ENCODE measurements at regions not wholly inside any gene's neighbourhood (a gene's known extent, or its start where the extent isn't known, plus 50 kb on each side); places are given as distances from the start of the nearest gene placed in this dataset.

DNA sequence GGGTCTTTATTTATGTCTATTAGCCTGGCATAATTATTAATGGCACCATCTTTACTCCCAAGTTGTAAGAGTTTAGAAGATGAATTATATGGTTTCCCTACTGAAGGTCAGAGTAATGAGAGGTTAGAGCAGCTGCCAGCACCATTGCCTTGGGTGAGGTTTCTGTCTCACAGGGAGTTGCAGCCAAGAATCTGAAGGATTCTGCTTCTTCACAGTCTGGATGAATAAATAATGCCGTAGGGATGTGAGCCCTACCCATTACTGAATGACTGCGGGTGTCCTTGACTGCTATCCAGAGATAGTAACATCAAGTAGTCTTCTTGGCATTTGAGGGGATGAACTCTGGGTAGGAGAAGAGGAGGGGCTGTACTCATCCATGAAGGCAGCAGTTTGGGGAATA, 52.8 kb upstream of the SMIM36 start:
- Histone ChIP-seq H3K9ac (no peak overlapping the region), H3K79me2 (ENCODE audit: insufficient read depth) (no peaks in the 10 kb centered on the region), H3K9me3 (no peaks in the 10 kb centered on the region), H3K9me2 (no peaks in the 10 kb centered on the region), H3K36me3 (replicated peaks in 1 of 2; ENCODE audit: control insufficient read depth in 1 of 2, insufficient read depth in 2 of 2, low read length in 1 of 2) (no peaks in the 10 kb centered on the region), H3F3A (replicated peaks; ENCODE audit: insufficient read depth) (no peaks in the 10 kb centered on the region), H2AFZ (ENCODE audit: low read depth) (no peak overlapping the region), H3K4me2 (no peak overlapping the region), H3K4me3 (ENCODE audit: low read depth in 2 of 2, low read length in 1 of 2) (no peak overlapping the region), H3K27me3 (ENCODE audit: insufficient read depth) (0 out of 2 replicates have a peak, but pooled peaks cover 6% of the 10 kb centered on the region), H4K20me1 (ENCODE audit: insufficient read depth) (no peaks in the 10 kb centered on the region), H3K4me1 (ENCODE audit: control insufficient read depth in 1 of 2, insufficient read depth in 2 of 2, low read depth in 1 of 2, low read length in 1 of 2) (peaks cover 0 to 17% of the 10 kb centered on the region in 2 experiments; a peak in 2 of 4 replicates), H3K27ac (ENCODE audit: low read depth in 2 of 2, low read length in 1 of 2) (no peak overlapping the region)
- ChIA-PET POLR2A (no interaction called here), CTCF (interaction anchor here (1.2 kb wide), 1 partner anchor 171 kb away, joined by 4 read pairs; no protein-coding TSS in a partner anchor)
- no peak for DNase-seq
- TF ChIP-seq JUND (IDR thresholded peaks at IDR 0.05) = no peak
- TF ChIP-seq FOXM1 (IDR thresholded peaks at IDR 0.05; ENCODE audit: low read depth) = no peak
- TF ChIP-seq, protein P1, sequence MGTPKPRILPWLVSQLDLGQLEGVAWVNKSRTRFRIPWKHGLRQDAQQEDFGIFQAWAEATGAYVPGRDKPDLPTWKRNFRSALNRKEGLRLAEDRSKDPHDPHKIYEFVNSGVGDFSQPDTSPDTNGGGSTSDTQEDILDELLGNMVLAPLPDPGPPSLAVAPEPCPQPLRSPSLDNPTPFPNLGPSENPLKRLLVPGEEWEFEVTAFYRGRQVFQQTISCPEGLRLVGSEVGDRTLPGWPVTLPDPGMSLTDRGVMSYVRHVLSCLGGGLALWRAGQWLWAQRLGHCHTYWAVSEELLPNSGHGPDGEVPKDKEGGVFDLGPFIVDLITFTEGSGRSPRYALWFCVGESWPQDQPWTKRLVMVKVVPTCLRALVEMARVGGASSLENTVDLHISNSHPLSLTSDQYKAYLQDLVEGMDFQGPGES (IDR thresholded peaks at IDR 0.05; ENCODE audit: low read depth, low read length) = no peak
- TF ChIP-seq, protein P2, sequence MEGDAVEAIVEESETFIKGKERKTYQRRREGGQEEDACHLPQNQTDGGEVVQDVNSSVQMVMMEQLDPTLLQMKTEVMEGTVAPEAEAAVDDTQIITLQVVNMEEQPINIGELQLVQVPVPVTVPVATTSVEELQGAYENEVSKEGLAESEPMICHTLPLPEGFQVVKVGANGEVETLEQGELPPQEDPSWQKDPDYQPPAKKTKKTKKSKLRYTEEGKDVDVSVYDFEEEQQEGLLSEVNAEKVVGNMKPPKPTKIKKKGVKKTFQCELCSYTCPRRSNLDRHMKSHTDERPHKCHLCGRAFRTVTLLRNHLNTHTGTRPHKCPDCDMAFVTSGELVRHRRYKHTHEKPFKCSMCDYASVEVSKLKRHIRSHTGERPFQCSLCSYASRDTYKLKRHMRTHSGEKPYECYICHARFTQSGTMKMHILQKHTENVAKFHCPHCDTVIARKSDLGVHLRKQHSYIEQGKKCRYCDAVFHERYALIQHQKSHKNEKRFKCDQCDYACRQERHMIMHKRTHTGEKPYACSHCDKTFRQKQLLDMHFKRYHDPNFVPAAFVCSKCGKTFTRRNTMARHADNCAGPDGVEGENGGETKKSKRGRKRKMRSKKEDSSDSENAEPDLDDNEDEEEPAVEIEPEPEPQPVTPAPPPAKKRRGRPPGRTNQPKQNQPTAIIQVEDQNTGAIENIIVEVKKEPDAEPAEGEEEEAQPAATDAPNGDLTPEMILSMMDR (IDR thresholded peaks at IDR 0.05) = no peak
- no peak for TF ChIP-seq NRF1 (IDR thresholded peaks at IDR 0.05; ENCODE audit: low read depth, low read length)
- no peak for TF ChIP-seq TCF12 (IDR thresholded peaks at IDR 0.05)
- TF ChIP-seq, protein P3, sequence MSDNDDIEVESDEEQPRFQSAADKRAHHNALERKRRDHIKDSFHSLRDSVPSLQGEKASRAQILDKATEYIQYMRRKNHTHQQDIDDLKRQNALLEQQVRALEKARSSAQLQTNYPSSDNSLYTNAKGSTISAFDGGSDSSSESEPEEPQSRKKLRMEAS (IDR thresholded peaks at IDR 0.05; ENCODE audit: low read depth) = no peak
- TF ChIP-seq, protein P4, sequence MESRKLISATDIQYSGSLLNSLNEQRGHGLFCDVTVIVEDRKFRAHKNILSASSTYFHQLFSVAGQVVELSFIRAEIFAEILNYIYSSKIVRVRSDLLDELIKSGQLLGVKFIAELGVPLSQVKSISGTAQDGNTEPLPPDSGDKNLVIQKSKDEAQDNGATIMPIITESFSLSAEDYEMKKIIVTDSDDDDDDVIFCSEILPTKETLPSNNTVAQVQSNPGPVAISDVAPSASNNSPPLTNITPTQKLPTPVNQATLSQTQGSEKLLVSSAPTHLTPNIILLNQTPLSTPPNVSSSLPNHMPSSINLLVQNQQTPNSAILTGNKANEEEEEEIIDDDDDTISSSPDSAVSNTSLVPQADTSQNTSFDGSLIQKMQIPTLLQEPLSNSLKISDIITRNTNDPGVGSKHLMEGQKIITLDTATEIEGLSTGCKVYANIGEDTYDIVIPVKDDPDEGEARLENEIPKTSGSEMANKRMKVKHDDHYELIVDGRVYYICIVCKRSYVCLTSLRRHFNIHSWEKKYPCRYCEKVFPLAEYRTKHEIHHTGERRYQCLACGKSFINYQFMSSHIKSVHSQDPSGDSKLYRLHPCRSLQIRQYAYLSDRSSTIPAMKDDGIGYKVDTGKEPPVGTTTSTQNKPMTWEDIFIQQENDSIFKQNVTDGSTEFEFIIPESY (IDR thresholded peaks at IDR 0.05; ENCODE audit: borderline replicate concordance, low read depth) = no peak
- TF ChIP-seq SMC3 (IDR thresholded peaks at IDR 0.05; ENCODE audit: low read depth, low read length) = no peak
- TF ChIP-seq, protein P5, sequence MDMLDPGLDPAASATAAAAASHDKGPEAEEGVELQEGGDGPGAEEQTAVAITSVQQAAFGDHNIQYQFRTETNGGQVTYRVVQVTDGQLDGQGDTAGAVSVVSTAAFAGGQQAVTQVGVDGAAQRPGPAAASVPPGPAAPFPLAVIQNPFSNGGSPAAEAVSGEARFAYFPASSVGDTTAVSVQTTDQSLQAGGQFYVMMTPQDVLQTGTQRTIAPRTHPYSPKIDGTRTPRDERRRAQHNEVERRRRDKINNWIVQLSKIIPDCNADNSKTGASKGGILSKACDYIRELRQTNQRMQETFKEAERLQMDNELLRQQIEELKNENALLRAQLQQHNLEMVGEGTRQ (IDR thresholded peaks at IDR 0.05; ENCODE audit: borderline replicate concordance, low read depth, low read length) = no peak
- TF ChIP-seq ELF1 (IDR thresholded peaks at IDR 0.05) = no peak
- TF ChIP-seq FOSL2 (IDR thresholded peaks at IDR 0.05; ENCODE audit: borderline replicate concordance, low read depth) = no peak
- WGBS (ENCODE audit: low lambda C conversion rate) = 46% methylated on average over 2 of the region's 2 CpGs
